ENCODE measurements at regions not wholly inside any gene's neighbourhood (a gene's known extent, or its start where the extent isn't known, plus 50 kb on each side); places are given as distances from the start of the nearest gene placed in this dataset.
"Not testable (repeated sequence)": the region's sequence is repeated elsewhere in the genome, so short reads cannot be mapped to it uniquely, and the experiment has no call there.

- DNase-seq (ENCODE audit: low read depth in 2 of 2): no peak
Measured at GRCh38 chr13:59408738-59409137, 755.0 kb downstream of the DIAPH3 start.

- DNase-seq (ENCODE audit: low read depth in 2 of 2): no peak
Measured at GRCh38 chr13:59409211-59409610, 754.5 kb downstream of the DIAPH3 start.

DNA sequence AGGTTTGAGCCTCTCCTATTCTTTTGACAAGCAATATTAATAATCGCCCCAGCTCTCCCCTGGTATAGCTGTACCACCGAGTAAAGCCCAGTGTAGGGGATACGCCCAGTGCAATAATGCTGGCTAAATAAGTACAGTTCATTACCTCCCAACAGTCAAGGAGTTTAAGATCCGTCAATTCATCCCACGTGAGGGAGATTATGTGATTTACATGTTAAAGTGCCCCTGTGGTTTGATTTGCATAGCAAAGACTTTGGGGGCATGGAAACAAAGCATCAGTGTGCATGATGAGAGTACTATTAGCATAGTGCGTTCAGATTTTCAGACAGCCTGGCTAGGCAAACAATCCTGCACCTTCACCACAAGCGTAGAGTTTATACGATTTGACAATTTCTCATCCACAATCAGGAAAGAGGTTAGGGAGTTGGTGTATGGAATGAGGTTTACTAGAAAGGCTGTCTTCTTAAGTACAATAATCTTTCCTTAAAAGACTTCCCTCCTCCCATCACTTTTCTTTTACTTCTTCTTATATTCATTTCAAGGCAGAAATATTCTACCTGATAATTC lies 754.0 kb downstream of the DIAPH3 start:
- no peak for DNase-seq (ENCODE audit: low read depth in 2 of 2)

GRCh38 chr13:59413126-59413525 lies 750.6 kb downstream of the DIAPH3 start:
- DNase-seq (ENCODE audit: low read depth in 2 of 2): no peak

DNA sequence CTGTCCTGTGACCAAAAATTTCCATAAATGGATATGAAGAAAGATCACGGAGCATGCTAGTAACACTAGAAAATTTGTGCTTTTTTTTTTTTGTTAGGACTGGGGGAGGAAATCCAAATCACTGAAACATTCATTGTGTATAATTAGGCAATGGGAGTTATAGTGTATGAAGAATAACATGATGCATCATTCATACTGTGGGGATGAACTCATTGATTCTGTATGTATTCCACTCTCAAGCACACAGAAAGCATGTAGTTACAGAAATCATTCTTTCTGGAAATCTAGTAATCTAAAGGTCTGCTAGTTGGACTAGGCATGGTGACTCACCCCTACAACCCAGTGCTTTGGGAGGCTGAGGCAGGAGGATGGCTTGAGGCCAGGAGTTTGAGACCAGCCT lies 749.7 kb downstream of the DIAPH3 start:
- DNase-seq (ENCODE audit: low read depth in 2 of 2): no peak

DNA sequence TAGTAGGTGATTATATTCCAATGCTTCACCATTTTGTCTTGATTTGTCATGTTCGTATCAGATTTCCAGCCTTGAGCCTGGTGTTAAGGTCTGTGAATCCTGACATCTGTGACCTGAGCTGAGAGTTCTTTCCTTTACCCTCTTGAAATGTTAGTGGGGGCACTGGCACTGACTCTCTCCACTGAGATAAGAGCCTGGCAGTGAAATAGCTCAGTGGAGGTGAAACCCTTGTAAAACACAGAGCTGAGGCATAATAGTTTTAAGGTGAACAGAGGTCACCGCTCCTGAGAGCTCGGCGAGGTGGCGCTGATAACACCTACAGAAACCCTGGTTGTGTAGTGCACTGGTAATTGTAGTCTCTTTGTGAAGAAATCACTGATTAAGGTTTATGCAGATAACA lies 748.2 kb downstream of the DIAPH3 start:
- no peak for DNase-seq (ENCODE audit: low read depth in 2 of 2)

DNA sequence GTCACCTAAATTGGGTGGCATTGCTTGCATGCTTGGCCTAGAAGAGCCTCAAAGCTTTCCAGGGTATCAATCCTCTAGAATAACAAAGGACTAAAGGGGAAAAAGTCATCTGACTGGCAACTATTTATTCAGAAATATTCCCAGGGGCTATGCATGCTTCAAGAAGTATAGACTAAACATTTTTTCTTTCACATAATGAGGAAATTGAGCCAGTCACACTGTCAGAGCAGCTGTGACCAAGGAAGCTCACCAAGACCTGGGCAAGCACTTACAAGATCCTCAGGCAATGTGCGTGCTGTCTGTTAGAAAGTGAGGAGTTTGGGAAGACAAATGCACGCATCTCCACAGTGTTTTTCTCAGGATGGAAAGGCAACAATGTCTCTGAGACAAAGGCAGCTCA lies 747.2 kb downstream of the DIAPH3 start:
- no peak for DNase-seq (ENCODE audit: low read depth in 2 of 2)

DNA sequence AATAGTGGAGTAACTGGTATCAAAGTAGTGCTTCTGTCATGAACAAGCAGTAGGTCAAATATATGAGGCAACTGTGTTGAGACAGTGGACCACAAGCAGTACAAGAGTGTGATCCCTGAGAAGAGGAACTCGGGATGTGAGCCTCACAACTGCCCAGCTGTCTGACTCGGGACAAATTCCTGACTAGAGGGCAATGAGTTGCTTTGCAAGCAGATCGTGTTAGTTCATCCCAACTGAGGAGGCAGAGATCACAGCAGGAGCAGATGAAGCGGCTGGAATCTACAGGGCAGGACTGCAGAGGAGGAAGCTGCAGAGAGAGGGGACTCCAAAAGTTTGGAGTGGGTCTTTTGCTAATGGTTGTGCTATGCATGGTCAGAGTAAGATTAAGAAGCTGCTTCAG lies 741.1 kb downstream of the DIAPH3 start:
- no peak for DNase-seq (ENCODE audit: low read depth in 2 of 2)

DNA sequence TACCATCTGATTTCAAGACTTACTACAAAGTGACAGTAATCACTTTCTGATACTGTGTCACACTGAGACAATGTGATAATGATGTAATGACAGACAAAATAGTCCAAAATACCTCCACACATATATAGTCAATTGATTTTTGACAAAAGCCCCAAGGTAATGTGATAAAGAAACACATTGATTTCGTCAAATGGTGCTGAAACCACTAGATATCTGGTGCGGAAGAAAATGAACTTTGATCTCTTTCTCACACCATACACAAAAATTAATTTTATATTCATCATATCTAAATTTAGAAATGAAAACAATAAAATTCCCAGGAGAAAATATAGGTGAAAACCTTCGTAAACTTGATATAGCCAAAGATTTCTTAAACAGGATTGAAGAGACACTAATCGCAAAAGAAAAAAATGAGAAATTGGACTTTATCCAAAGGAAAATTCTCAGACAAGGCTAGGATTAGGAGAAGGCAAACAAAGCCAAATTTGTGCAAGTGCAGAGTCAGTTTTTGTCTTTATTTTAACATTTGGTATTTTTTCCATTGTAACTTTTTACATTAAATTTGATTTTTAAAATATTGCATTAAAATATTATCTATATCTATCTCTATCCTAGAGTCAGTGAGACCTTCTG lies 739.9 kb downstream of the DIAPH3 start:
- DNase-seq (ENCODE audit: low read depth in 2 of 2): no peak

- no peak for DNase-seq (ENCODE audit: low read depth in 2 of 2)
Measured at GRCh38 chr13:59424661-59425060, 739.1 kb downstream of the DIAPH3 start.

- DNase-seq (ENCODE audit: low read depth in 2 of 2): no peak
Measured at GRCh38 chr13:59425211-59425741, 738.5 kb downstream of the DIAPH3 start.

DNA sequence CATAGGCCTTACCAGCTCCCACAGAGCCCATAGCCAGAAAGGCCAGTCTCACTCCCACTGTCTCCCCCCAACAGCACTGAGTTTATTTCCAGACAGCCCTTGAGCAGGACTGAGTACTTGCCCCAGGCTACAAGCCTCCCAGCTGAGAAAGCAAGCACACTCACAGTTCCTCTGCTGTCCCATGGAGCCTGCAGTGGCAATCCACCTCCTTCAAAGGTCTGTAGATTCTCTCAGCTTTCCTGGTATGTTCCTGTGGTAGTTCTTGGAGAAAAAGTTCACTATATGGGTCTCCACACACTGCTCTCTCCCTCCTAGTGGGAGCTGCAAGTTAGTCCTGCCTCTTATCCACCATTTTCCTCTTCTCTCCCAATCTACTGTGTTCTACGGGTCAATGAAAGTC lies 728.7 kb downstream of the DIAPH3 start:
- no peak for DNase-seq (ENCODE audit: low read depth in 2 of 2)

DNA sequence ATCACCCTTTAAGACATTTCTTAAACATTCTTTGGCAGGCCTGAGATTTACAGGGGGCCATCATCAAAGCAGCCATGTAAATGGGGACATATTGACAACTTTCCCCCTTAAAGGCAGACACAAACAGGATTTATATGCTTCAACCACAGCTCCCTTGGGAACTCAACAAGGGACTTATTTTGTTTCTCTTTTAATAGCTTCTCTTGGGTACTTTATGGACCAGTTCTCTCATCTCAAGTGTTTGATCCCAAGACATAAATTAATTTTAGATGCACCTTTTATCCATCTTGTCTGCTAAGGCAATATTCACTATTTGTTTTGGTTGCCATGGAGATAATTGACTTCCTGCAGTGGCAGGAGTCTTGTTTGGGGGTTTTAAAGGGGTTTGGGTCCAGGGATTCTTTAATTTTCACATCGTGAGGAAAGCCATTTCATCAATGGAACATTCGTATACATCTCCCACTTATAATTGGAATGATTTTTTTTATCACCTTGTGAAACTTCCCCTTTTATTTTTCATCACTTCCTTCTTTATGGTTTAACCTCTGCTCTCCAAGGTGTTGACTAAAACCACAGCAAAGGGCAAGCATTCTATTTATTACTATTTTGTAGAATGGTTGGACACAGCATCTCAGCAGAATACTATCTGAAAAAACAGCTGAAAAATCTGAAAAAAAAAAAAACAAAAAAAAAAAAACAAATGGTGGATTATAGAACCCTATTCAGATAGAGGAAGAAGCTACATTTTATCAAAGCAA lies 726.0 kb downstream of the DIAPH3 start:
- no peak for DNase-seq (ENCODE audit: low read depth in 2 of 2)

DNA sequence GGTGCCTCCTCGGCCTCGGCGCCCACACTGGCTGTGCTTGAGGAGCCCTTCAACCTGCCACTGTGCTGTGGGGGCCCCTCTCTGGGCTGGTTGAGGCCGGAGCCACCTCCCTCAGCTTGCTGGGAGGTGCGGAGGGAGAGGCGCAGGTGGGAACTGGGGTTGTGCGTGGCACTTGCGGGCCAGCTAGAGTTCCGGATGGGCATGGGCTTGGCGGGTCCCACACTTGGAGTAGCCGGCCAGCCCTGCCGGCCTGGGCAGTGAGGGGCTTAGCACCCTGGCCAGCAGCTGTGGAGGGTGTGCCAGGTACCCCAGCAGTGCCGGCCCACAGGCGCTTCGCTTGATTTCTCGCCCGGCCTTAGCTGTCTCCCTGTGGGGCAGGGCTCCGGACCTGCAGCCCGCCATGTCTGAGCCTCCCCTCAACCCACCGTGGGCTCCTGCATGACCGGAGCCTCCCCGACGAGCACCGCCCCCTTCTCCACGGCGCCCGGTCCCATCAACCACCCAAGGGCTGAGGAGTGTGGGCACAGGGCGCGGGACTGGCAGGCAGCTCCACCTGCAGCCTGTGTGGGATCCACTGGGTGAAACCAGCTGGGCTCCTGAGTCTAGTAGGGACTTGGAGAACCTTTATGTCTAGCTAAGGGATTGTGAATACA lies 723.8 kb downstream of the DIAPH3 start:
- DNase-seq (ENCODE audit: low read depth in 2 of 2): no peak

DNA sequence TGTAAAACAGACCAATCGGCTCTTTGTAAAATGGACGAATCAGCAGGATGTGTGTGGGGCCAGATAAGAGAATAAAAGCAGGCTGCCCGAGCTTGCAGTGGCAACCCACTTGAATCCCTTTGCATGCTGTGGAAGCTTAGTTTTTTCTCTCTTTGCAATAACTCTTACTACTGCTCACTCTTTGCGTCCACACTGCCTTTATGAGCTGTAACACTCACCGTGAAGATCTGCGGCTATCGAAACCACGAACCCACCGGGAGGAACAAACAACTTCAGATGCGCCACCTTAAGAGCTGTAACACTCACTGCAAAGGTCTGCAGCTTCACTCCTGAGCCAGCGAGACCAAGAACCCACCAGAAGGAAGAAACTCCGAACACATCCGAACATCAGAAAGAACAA lies 722.7 kb downstream of the DIAPH3 start:
- DNase-seq (ENCODE audit: low read depth in 2 of 2): not testable (repeated sequence)

GRCh38 chr13:59441596-59442280 lies 722.0 kb downstream of the DIAPH3 start:
- no peak for DNase-seq (ENCODE audit: low read depth in 2 of 2)

GRCh38 chr13:59442461-59442860 lies 721.3 kb downstream of the DIAPH3 start:
- DNase-seq (ENCODE audit: low read depth in 2 of 2): no peak

DNA sequence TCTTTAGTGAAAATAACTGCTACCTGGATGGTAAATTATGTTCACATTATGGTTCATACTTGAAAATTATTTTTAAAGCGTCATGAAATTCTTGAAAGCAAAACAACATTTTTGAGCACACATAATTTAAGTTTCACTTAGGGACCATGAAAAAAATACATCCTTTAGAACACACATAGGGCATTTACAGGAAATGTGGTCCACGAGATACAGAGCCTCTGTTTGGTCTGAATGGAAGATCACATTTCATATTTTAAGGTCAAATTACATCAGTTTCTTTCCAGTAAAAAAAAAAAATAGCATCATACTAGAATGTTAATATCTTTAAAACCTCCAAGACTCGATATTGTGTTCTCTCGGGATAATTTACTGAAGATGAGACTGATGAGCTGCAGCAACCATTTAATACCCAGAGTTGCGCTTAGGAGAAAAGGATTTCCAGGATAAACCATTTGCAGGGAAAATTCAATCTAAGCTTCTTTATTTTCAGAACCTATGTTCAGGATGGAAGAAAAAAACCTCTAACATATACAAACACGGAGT lies 720.7 kb downstream of the DIAPH3 start:
- DNase-seq (ENCODE audit: low read depth in 2 of 2): no peak

DNA sequence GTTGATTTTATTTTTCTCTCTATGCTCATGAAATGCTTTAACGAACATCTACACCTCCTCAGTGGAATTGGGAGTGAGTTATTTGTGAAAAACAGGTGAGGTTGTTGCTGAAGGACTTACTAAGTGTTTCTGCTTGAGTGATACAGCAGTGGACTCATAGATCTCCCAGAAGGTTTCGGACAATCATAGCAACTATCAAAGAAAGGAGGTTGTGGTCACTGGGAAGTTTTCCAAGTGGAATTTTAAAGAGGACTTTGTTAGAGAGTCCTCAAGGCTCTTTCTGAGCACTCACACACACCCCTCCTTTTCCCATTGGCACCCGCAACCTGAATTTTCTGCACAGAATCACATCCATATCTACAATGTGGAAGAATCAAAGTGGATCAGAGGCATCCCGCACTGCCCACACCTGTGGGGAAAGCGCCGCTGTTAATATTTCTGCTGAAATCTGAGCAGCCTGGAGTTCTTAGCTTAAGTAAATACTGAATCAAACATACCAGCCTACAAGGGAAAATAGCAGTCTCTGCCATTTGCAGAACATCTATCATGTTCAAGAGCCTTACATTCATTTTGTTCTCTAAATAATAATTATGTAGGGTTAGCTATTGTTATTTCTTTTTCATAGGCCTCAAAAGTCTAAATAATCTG lies 719.4 kb downstream of the DIAPH3 start:
- no peak for DNase-seq (ENCODE audit: low read depth in 2 of 2)

GRCh38 chr13:59445812-59446211 lies 717.9 kb downstream of the DIAPH3 start:
- no peak for DNase-seq (ENCODE audit: low read depth in 2 of 2)

DNA sequence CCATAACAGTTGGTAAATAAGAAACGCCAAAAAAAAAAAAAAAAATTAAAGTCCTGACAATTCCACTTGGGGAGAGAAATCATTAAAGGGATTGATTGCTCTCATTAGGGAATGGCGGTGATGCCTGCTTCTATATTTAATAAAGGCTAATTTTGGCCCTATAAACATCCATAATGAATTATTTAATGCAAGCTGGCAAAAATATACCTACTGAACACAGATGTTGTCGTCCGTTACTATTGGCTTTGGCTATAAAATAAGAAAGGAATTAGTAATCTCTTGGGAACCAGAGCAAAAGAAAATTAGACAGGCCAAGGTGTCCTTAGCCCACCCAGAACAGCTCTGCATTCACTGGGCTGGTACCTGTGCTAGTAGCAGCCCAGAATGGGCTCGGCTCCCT lies 717.3 kb downstream of the DIAPH3 start:
- DNase-seq (ENCODE audit: low read depth in 2 of 2): no peak

All from stimulated activated CD8-positive, alpha-beta memory T cell treated with anti-CD3 and anti-CD28 coated beads, Interleukin-15, amount 100 ng/mL, for 48 hours (primary cell).